BE2C (cell line): ENCODE measurements at regions not wholly inside any gene's neighbourhood (a gene's known extent, or its start where the extent isn't known, plus 50 kb on each side); places are given as distances from the start of the nearest gene placed in this dataset.
"Not testable (repeated sequence)": the region's sequence is repeated elsewhere in the genome, so short reads cannot be mapped to it uniquely, and the experiment has no call there.

Experiments
- DNase-seq: peaks from one replicate; pipeline ENCODE4 v3.0.0-alpha.2; 2020
- H3K27me3 ChIP-seq: fragments of 250-450 bp; sonication (Bioruptor Pico); 2 replicates; pipeline ENCODE4 v1.5.1; 2020; ENCODE audit warnings: mild to moderate bottlenecking
- H3K36me3 ChIP-seq: fragments of 250-450 bp; sonication (Bioruptor Pico); 2 replicates; pipeline ENCODE4 v1.5.1; 2020; ENCODE audit warnings: mild to moderate bottlenecking
- H3K4me1 ChIP-seq: fragments of 250-450 bp; sonication (Bioruptor Pico); 2 replicates; pipeline ENCODE4 v1.5.1; 2020
- H3K4me3 ChIP-seq: 2 replicates; pipeline ENCODE4 v1.5.1; 2011; ENCODE audit warnings: low read depth, low read length
- H3K9me3 ChIP-seq: fragments of 250-450 bp; sonication (Bioruptor Pico); 2 replicates; pipeline ENCODE4 v1.5.1; 2020
- CTCF ChIP-seq: IDR thresholded peaks from 2 replicates; pipeline ENCODE4 v1.5.1; 2012; ENCODE audit warnings: mild to moderate bottlenecking, low read depth, low read length

- Histone ChIP-seq H3K9me3 (no peaks in the 10 kb centered on the region), H3K27me3 (no peaks in the 10 kb centered on the region), H3K36me3 (no peaks in the 10 kb centered on the region), H3K4me3 (no peak overlapping the region), H3K4me1 (peaks cover 3% of the 10 kb centered on the region; the same call in 1 of the 2 replicates)
- TF ChIP-seq CTCF = no peak
- DNase-seq = no peak
Observed at GRCh38 chr9:26789959-26790358, 102.6 kb downstream of the CAAP1 start.

DNA sequence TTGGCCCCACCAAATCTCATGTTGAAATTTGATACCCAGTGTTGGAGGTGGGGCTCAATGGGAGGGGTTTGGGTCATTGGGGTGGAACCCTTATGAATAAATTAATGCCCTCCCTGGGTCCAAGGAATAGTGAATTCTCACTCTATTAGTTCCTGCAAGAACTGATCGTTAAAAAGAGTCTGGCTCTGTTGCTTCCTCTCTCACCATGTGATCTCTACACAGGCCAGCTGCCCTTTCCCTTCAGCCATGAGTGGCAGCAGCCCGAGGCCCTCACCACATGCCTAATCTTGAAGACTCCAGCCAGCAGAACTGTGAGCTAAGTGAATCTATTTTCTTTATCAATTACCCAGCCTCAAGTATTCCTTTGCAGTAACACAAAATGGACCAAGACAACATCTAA, 106.0 kb downstream of the CAAP1 start:
- Histone ChIP-seq H3K9me3 (no peaks in the 10 kb centered on the region), H3K4me3 (no peak overlapping the region), H3K27me3 (no peaks in the 10 kb centered on the region), H3K4me1 (peaks cover 3% of the 10 kb centered on the region; the same call in 1 of the 2 replicates), H3K36me3 (no peaks in the 10 kb centered on the region)
- DNase-seq = peak; percentile 35
- no peak for TF ChIP-seq CTCF

DNA sequence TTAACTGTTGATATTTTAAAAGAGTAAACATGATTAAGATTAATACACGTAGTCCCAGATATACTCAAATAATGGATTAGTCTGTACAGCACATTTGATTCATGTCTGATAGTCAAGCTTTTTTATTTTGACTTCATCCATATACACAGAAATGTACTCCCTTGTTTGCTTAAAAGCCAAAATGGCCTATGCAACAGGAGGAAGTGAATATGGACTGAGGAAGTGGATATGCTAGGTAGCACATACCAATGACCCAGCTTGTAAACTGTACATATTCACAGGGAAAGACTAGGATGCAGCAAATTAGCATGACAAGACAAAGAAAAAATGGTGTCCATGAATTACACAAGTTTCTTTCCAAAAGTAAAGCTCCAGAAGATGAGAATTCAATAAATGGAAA, 109.7 kb downstream of the CAAP1 start:
- H3K4me3 ChIP-seq = no peak overlapping the region
- no peaks in the 10 kb centered on the region for H3K27me3 ChIP-seq
- H3K4me1 ChIP-seq = peaks cover 3% of the 10 kb centered on the region; the same call in 1 of the 2 replicates
- DNase-seq = no peak
- no peaks in the 10 kb centered on the region for H3K9me3 ChIP-seq
- no peak for TF ChIP-seq CTCF
- no peaks in the 10 kb centered on the region for H3K36me3 ChIP-seq

DNA sequence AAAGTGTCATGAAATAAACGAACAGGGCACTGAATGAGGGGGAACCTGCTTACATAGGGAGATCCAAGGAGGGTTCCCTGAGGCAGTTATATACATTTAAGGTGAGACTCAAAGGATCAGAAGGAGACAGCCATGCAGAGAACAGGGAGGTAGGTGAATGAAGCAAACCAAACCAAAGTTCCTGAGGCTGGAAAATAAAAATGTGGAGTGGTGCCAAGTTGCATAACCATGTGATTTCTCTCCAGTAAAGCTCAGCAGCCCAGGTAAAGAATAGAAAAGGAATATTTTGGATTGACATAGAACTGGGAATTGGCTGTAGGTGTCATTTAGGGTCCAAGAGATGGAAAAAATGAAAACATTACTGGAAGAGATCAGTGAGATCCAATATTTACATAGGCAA, 110.7 kb downstream of the CAAP1 start:
- no peak overlapping the region for H3K4me3 ChIP-seq
- peaks cover 3% of the 10 kb centered on the region; the same call in 1 of the 2 replicates for H3K4me1 ChIP-seq
- H3K9me3 ChIP-seq = no peaks in the 10 kb centered on the region
- no peak for DNase-seq
- no peaks in the 10 kb centered on the region for H3K27me3 ChIP-seq
- TF ChIP-seq CTCF = no peak
- H3K36me3 ChIP-seq = no peaks in the 10 kb centered on the region

DNA sequence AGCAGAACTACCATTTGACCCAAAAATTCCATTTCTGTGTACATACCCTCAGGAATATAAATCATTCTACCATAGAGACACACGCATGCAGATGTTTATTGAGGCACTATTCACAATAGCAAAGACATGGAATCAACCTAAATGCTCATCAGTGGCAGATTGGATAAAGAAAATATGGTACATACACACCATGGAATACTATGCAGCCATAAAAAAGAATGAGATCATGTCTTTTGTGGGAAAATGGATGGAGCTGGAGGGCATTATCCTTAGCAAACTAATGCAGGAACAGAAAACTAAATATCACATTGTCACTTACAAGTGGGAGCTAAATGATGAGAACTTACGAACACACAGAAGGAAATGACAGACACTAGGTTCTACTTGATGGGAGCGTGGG, 112.3 kb downstream of the CAAP1 start:
- not testable (repeated sequence) for H3K36me3 ChIP-seq, H3K4me1 ChIP-seq, H3K27me3 ChIP-seq, H3K9me3 ChIP-seq, H3K4me3 ChIP-seq, DNase-seq

DNA sequence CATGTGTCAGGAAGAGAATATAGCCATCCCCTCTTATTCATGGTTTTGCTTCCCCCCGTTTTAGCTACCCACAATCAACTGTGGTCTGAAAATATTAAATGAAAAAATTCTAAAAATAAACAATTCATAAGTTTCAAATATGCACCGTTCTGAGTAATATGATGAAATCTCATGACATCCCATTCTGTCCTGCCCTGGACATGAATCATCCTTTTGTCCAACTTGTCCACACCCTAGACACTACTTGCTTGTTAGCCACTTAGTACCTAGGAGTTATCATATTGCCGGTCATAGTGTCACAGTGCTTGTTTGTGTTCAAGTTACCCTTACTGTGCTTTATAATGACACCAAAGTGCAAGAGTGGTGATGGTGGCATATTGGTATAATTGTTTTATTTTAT, 113.5 kb downstream of the CAAP1 start:
- Histone ChIP-seq H3K4me3 (no peak overlapping the region), H3K36me3 (no peaks in the 10 kb centered on the region), H3K27me3 (no peaks in the 10 kb centered on the region), H3K4me1 (no peaks in the 10 kb centered on the region), H3K9me3 (no peaks in the 10 kb centered on the region)
- TF ChIP-seq CTCF = no peak
- no peak for DNase-seq

DNA sequence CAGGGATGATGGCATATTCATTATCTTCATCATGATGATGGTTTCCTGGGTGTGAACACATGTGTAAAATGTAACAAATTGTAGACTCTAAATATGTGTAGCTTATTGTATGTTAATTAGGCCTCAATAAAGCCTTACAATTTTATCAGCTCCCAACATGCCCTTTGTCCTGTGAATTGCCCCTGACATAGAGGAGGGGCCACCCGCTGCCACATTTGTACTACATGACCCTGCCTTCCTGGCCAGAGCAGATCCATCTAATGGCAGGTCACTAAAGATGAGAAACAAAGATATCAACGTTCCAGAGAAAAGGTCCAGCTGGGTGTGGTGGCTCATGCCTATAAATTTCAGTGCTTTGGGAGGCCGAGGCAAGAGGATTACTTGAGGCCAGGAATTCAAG, 117.2 kb downstream of the CAAP1 start:
- no peak for DNase-seq
- Histone ChIP-seq H3K9me3 (no peaks in the 10 kb centered on the region), H3K36me3 (no peaks in the 10 kb centered on the region), H3K4me3 (no peak overlapping the region), H3K4me1 (no peaks in the 10 kb centered on the region), H3K27me3 (no peaks in the 10 kb centered on the region)
- no peak for TF ChIP-seq CTCF
